ENCODE measurements at regions not wholly inside any gene's neighbourhood (a gene's known extent, or its start where the extent isn't known, plus 50 kb on each side); places are given as distances from the start of the nearest gene placed in this dataset.

DNA sequence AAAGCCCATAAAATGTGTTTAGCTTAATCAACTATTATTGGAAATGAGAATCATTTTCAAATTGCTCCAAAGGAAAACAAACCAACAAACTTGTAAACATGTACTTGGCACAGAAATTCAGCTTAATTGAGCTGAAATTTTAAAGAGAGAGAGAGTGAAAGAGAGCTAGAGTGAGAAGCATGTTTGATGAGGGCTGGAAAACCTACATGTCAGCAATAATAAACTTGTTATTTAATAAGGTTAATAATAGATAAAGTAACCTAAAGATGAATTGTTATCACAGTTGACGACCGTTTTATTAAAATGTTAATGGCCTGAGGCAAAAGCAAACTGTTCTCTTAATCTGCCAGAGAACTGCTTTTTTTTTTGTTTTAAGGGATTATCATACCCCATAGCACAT, 496.1 kb downstream of the RNF144B start:
- H4K20me1 ChIP-seq (ENCODE audit: insufficient read depth, low read depth, low read length) = no peaks in the 10 kb centered on the region
- no peak overlapping the region for H3K27ac ChIP-seq (ENCODE audit: low read length)
- H3K27me3 ChIP-seq (ENCODE audit: low read length) = no peaks in the 10 kb centered on the region
- no peak overlapping the region for H3K4me3 ChIP-seq (ENCODE audit: low read length)
- no peaks in the 10 kb centered on the region for H3K9me3 ChIP-seq (ENCODE audit: low read length)
- no peak for DNase-seq
- peaks cover 3% of the 10 kb centered on the region; the same call in 1 of the 2 replicates for H3K9me2 ChIP-seq (replicated peaks; ENCODE audit: insufficient read depth, low read length)
- H2AFZ ChIP-seq (ENCODE audit: low read length) = no peak overlapping the region
- no peaks in the 10 kb centered on the region for H3K79me2 ChIP-seq (ENCODE audit: low read length)
- H3K9ac ChIP-seq (ENCODE audit: low read length) = no peak overlapping the region
- no peaks in the 10 kb centered on the region for H3K36me3 ChIP-seq (ENCODE audit: insufficient read depth, low read length)
- H3K4me2 ChIP-seq (ENCODE audit: low read depth, low read length, poor library complexity, severe bottlenecking) = no peak overlapping the region
- H3K4me1 ChIP-seq (ENCODE audit: low read length) = no peaks in the 10 kb centered on the region

DNA sequence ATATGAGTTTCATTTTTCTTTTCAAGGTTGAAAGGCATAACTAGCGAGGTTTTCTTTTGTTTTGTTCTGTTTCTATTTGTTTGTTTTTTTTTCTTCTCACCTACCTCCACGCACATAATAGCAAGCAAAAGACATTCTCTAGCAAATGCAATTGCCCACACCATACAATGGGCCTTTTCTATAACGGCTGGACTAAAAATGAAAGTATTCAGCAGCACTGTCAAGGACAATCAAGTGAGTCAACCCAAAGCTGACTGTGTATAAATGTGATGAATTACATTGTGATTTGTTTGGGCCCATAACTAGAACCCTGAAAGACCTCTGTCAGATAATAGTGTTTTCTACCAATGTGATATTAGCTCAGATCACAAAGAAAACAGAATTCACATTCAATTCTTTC, 496.7 kb downstream of the RNF144B start:
- no peaks in the 10 kb centered on the region for H3K27me3 ChIP-seq (ENCODE audit: low read length)
- H3K9me2 ChIP-seq (replicated peaks; ENCODE audit: insufficient read depth, low read length) = peaks cover 3% of the 10 kb centered on the region; the same call in 1 of the 2 replicates
- H3K36me3 ChIP-seq (ENCODE audit: insufficient read depth, low read length) = no peaks in the 10 kb centered on the region
- no peaks in the 10 kb centered on the region for H3K79me2 ChIP-seq (ENCODE audit: low read length)
- no peak overlapping the region for H3K4me3 ChIP-seq (ENCODE audit: low read length)
- H3K9ac ChIP-seq (ENCODE audit: low read length) = no peak overlapping the region
- no peak overlapping the region for H2AFZ ChIP-seq (ENCODE audit: low read length)
- no peak overlapping the region for H3K27ac ChIP-seq (ENCODE audit: low read length)
- H3K4me2 ChIP-seq (ENCODE audit: low read depth, low read length, poor library complexity, severe bottlenecking) = no peak overlapping the region
- DNase-seq = no peak
- no peaks in the 10 kb centered on the region for H3K4me1 ChIP-seq (ENCODE audit: low read length)
- no peaks in the 10 kb centered on the region for H4K20me1 ChIP-seq (ENCODE audit: insufficient read depth, low read depth, low read length)
- no peaks in the 10 kb centered on the region for H3K9me3 ChIP-seq (ENCODE audit: low read length)

- no peak overlapping the region for H3K4me2 ChIP-seq (ENCODE audit: low read depth, low read length, poor library complexity, severe bottlenecking)
- H3K79me2 ChIP-seq (ENCODE audit: low read length) = no peaks in the 10 kb centered on the region
- no peak overlapping the region for H3K4me3 ChIP-seq (ENCODE audit: low read length)
- H3K9me3 ChIP-seq (ENCODE audit: low read length) = no peaks in the 10 kb centered on the region
- H2AFZ ChIP-seq (ENCODE audit: low read length) = no peak overlapping the region
- no peaks in the 10 kb centered on the region for H3K4me1 ChIP-seq (ENCODE audit: low read length)
- H3K27ac ChIP-seq (ENCODE audit: low read length) = no peak overlapping the region
- no peaks in the 10 kb centered on the region for H3K36me3 ChIP-seq (ENCODE audit: insufficient read depth, low read length)
- 0 out of 2 replicates have a peak, but pooled peaks cover 3% of the 10 kb centered on the region for H3K9me2 ChIP-seq (replicated peaks; ENCODE audit: insufficient read depth, low read length)
- no peaks in the 10 kb centered on the region for H3K27me3 ChIP-seq (ENCODE audit: low read length)
- DNase-seq = no peak
- H3K9ac ChIP-seq (ENCODE audit: low read length) = no peak overlapping the region
- H4K20me1 ChIP-seq (ENCODE audit: insufficient read depth, low read depth, low read length) = no peaks in the 10 kb centered on the region
Observed at GRCh38 chr6:18893540-18894269, 506.6 kb downstream of the RNF144B start.

DNA sequence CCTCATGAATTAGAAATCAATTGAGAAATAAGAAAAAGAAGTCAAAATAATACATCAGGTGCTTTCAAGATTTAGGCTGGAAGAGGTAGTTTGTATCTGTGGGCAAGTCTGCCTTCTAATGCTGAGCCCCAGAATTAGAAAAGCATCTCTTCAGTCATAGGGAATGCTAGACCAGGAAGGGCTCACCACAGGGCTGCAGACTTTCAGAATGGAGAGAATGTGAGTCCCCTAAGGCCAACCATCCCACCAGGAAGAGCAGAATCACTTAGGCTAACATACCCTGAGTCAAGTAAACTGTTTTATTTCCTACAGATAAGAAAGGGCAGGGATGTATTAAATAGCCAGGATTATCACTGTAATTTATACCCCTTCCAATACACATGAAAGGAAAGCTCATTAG, 510.2 kb downstream of the RNF144B start:
- Histone ChIP-seq H4K20me1 (ENCODE audit: insufficient read depth, low read depth, low read length) (no peaks in the 10 kb centered on the region), H3K27me3 (ENCODE audit: low read length) (no peaks in the 10 kb centered on the region), H3K4me1 (ENCODE audit: low read length) (no peaks in the 10 kb centered on the region), H3K27ac (ENCODE audit: low read length) (no peak overlapping the region), H3K4me2 (ENCODE audit: low read depth, low read length, poor library complexity, severe bottlenecking) (no peak overlapping the region), H3K9ac (ENCODE audit: low read length) (no peak overlapping the region), H3K36me3 (ENCODE audit: insufficient read depth, low read length) (no peaks in the 10 kb centered on the region), H3K9me3 (ENCODE audit: low read length) (no peaks in the 10 kb centered on the region), H3K9me2 (replicated peaks; ENCODE audit: insufficient read depth, low read length) (no peaks in the 10 kb centered on the region), H3K4me3 (ENCODE audit: low read length) (no peak overlapping the region), H2AFZ (ENCODE audit: low read length) (no peak overlapping the region), H3K79me2 (ENCODE audit: low read length) (no peaks in the 10 kb centered on the region)
- DNase-seq = no peak

- Histone ChIP-seq H3K4me3 (ENCODE audit: low read length) (no peak overlapping the region), H2AFZ (ENCODE audit: low read length) (no peak overlapping the region), H3K9me2 (replicated peaks; ENCODE audit: insufficient read depth, low read length) (no peaks in the 10 kb centered on the region), H4K20me1 (ENCODE audit: insufficient read depth, low read depth, low read length) (no peaks in the 10 kb centered on the region), H3K4me2 (ENCODE audit: low read depth, low read length, poor library complexity, severe bottlenecking) (no peak overlapping the region), H3K27ac (ENCODE audit: low read length) (no peak overlapping the region), H3K36me3 (ENCODE audit: insufficient read depth, low read length) (no peaks in the 10 kb centered on the region), H3K4me1 (ENCODE audit: low read length) (no peaks in the 10 kb centered on the region), H3K9me3 (ENCODE audit: low read length) (no peaks in the 10 kb centered on the region), H3K79me2 (ENCODE audit: low read length) (no peaks in the 10 kb centered on the region), H3K27me3 (ENCODE audit: low read length) (no peaks in the 10 kb centered on the region), H3K9ac (ENCODE audit: low read length) (no peak overlapping the region)
- no peak for DNase-seq
Observed at GRCh38 chr6:18904681-18905080, 517.5 kb downstream of the RNF144B start.

DNA sequence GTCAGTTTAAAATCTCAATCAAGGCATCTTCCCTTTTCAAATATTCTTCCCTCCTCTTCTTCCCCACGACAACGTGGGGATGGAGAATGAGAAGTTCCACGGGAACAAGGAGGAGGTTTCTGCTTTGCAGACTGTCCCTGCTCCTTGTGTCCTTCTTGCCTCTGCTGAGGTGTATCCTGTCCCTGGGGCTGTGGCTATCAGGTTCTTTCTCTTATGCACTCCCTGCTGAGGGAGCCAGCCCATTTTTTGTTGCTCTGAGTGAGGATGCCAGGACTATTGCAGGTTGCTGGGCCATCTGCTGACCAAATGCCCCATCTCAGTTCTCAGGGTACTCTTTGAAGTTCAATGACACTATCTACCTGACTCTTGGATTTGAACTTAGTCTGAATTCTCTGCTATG, 533.6 kb downstream of the RNF144B start:
- H3K36me3 ChIP-seq (ENCODE audit: insufficient read depth, low read length) = no peaks in the 10 kb centered on the region
- no peaks in the 10 kb centered on the region for H3K9me3 ChIP-seq (ENCODE audit: low read length)
- H2AFZ ChIP-seq (ENCODE audit: low read length) = no peak overlapping the region

DNA sequence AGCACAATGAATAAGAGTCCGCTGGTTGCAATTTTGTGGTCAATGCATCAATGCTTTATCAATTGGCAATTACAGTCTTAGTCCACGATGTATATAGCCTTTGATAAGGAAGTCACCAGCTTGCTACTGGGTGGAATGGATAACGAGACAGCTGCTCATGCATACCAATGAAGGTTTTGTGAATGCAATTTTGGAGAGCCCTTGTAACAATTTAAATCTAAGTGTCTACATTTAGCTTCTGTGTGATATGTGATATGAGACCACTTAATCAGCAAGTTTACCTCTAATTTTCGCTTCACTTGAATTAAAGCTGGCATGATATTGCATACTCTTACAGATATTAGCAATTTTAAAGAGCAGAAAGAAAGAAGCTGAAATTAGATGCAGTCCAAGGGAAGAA, 543.9 kb downstream of the RNF144B start:
- no peak overlapping the region for H3K4me2 ChIP-seq (ENCODE audit: low read depth, low read length, poor library complexity, severe bottlenecking)
- H3K4me1 ChIP-seq (ENCODE audit: low read length) = no peaks in the 10 kb centered on the region
- no peaks in the 10 kb centered on the region for H3K27me3 ChIP-seq (ENCODE audit: low read length)
- H3K4me3 ChIP-seq (ENCODE audit: low read length) = no peak overlapping the region
- no peaks in the 10 kb centered on the region for H3K79me2 ChIP-seq (ENCODE audit: low read length)
- H2AFZ ChIP-seq (ENCODE audit: low read length) = no peak overlapping the region
- H3K9me2 ChIP-seq (replicated peaks; ENCODE audit: insufficient read depth, low read length) = no peaks in the 10 kb centered on the region
- H3K9ac ChIP-seq (ENCODE audit: low read length) = no peak overlapping the region
- no peaks in the 10 kb centered on the region for H3K9me3 ChIP-seq (ENCODE audit: low read length)
- H3K36me3 ChIP-seq (ENCODE audit: insufficient read depth, low read length) = no peaks in the 10 kb centered on the region
- H4K20me1 ChIP-seq (ENCODE audit: insufficient read depth, low read depth, low read length) = no peaks in the 10 kb centered on the region
- no peak overlapping the region for H3K27ac ChIP-seq (ENCODE audit: low read length)
- no peak for DNase-seq

More for the DNA sequence above, 533.6 kb downstream of the RNF144B start:
- Histone ChIP-seq H3K79me2 (ENCODE audit: low read length) (no peaks in the 10 kb centered on the region), H3K27ac (ENCODE audit: low read length) (no peak overlapping the region), H3K9me2 (replicated peaks; ENCODE audit: insufficient read depth, low read length) (no peaks in the 10 kb centered on the region), H3K27me3 (ENCODE audit: low read length) (no peaks in the 10 kb centered on the region), H3K4me3 (ENCODE audit: low read length) (no peak overlapping the region), H3K4me2 (ENCODE audit: low read depth, low read length, poor library complexity, severe bottlenecking) (no peak overlapping the region), H3K4me1 (ENCODE audit: low read length) (no peaks in the 10 kb centered on the region), H3K9ac (ENCODE audit: low read length) (no peak overlapping the region), H4K20me1 (ENCODE audit: insufficient read depth, low read depth, low read length) (no peaks in the 10 kb centered on the region)
- DNase-seq = no peak

DNA sequence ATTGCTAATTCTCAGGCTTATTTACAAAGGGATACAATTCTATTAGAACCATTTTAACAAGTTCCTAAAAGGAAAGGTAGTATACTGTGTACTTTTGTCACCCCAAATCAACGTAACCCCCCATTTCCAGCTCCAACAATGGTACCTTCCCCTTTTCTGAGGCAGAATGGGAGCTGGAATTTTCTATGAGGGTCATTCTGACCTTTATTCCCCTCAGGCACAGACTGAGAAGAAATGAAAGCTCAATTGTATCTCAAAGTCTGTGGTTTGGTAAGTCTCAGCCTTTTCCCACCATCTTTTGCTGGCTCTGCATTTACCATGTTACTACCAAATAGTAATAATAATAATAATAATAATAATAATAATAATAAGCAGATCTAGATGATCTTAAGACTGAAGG, 571.0 kb downstream of the RNF144B start:
- H3K27me3 ChIP-seq (ENCODE audit: low read length) = no peaks in the 10 kb centered on the region
- H3K36me3 ChIP-seq (ENCODE audit: insufficient read depth, low read length) = no peaks in the 10 kb centered on the region
- no peak overlapping the region for H3K4me3 ChIP-seq (ENCODE audit: low read length)

More for the DNA sequence above, 571.0 kb downstream of the RNF144B start:
- Histone ChIP-seq H3K27ac (ENCODE audit: low read length) (no peak overlapping the region), H3K4me1 (ENCODE audit: low read length) (no peaks in the 10 kb centered on the region), H3K9ac (ENCODE audit: low read length) (no peak overlapping the region), H3K9me2 (replicated peaks; ENCODE audit: insufficient read depth, low read length) (no peaks in the 10 kb centered on the region), H3K4me2 (ENCODE audit: low read depth, low read length, poor library complexity, severe bottlenecking) (no peak overlapping the region), H3K9me3 (ENCODE audit: low read length) (no peaks in the 10 kb centered on the region), H3K79me2 (ENCODE audit: low read length) (no peaks in the 10 kb centered on the region), H4K20me1 (ENCODE audit: insufficient read depth, low read depth, low read length) (no peaks in the 10 kb centered on the region), H2AFZ (ENCODE audit: low read length) (no peak overlapping the region)
- no peak for DNase-seq
